Uterus (tissue), 3 donors: ENCODE measurements at regions not wholly inside any gene's neighbourhood (a gene's known extent, or its start where the extent isn't known, plus 50 kb on each side); places are given as distances from the start of the nearest gene placed in this dataset.

Experiments
- DNase-seq, 2 donors: peaks; one replicate each; pipeline ENCODE4 v3.0.0-alpha.2; 2019 to 2020
- H3K27ac ChIP-seq, 2 donors: fragments of 200-600 bp; sonication (generic); 1 replicate in 1 of 2; 2 replicates in 1 of 2; pipeline ENCODE4 v1.5.1; 2016 to 2018
- H3K27me3 ChIP-seq, 2 donors: fragments of 200-600 bp; sonication (generic); one replicate each; pipeline ENCODE4 v1.5.1; 2018 to 2019; ENCODE audit warnings: control low read depth in 1 of 2
- H3K36me3 ChIP-seq, 2 donors: fragments of 200-600 bp; sonication (generic); one replicate each; pipeline ENCODE4 v1.5.1; 2019; ENCODE audit warnings: control low read depth in 1 of 2
- H3K4me1 ChIP-seq, 2 donors: fragments of 200-600 bp; sonication (generic); one replicate each; pipeline ENCODE4 v1.5.1; 2018 to 2019; ENCODE audit warnings: control low read depth in 1 of 2
- H3K4me3 ChIP-seq, 2 donors: fragments of 200-600 bp; sonication (generic); 1 replicate in 1 of 2; 2 replicates in 1 of 2; pipeline ENCODE4 v1.5.1; 2018 to 2019; ENCODE audit warnings: mild to moderate bottlenecking in 1 of 2
- H3K9me3 ChIP-seq, 2 donors: fragments of 200-600 bp; sonication (generic); one replicate each; pipeline ENCODE4 v1.5.1; 2019; ENCODE audit warnings: control low read depth in 1 of 2
- POLR2A ChIP-seq, 2 donors: fragments of 450-650 bp; IDR thresholded peaks; one replicate each; pipeline ENCODE4 v1.6.1; 2016; ENCODE audit warnings: antibody characterized with exemption in 2 of 2, mild to moderate bottlenecking in 1 of 2, moderate library complexity in 1 of 2
- intact Hi-C: fragments of 100-400 bp; cut with DNase I; formaldehyde crosslinking; loops from one replicate; pipeline ENCODE4 v1.15.1; 2023; ENCODE audit warnings: low total_unique reads
- TF ChIP-seq, protein P1 (sequence below), 4 experiments: fragments of 200-600 bp in 2 of 4; fragments of 450-650 bp in 2 of 4; sonication (generic) in 2 of 4; IDR thresholded peaks; one replicate each; pipeline ENCODE4 v1.5.1; 2016 to 2019; ENCODE audit warnings: antibody characterized with exemption in 4 of 4, mild to moderate bottlenecking in 2 of 4, moderate library complexity in 1 of 4
- donor health status: DM: yes; HTN: yes; CAD: no.

DNA sequence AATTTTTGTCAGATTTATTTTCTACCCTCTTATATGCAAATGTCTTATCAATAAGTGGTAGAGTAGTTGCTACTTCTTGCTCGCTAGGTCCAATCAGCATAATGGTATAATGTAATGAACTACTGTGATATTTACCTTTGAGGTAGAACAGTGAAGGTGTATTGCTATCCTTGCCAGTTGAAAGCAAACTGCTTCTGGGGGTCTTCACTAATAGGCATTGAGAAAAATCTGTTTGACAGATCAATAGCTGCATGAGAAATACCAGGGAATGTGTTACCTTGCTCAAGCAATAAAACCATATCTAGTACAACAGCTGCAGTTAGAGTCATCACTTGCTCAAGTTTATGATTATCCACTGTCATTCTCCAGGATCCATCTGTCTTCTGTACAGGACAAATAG, 50.1 kb upstream of the EFEMP1 start:
- Histone ChIP-seq H3K4me1 (no peaks in the 10 kb centered on the region), H3K27me3 (no peaks in the 10 kb centered on the region), H3K27ac (no peak overlapping the region), H3K36me3 (no peaks in the 10 kb centered on the region), H3K9me3 (no peaks in the 10 kb centered on the region), H3K4me3 (no peak overlapping the region)
- intact Hi-C loops, result no loop called here
- DNase-seq, result no peak
- TF ChIP-seq, protein P1, sequence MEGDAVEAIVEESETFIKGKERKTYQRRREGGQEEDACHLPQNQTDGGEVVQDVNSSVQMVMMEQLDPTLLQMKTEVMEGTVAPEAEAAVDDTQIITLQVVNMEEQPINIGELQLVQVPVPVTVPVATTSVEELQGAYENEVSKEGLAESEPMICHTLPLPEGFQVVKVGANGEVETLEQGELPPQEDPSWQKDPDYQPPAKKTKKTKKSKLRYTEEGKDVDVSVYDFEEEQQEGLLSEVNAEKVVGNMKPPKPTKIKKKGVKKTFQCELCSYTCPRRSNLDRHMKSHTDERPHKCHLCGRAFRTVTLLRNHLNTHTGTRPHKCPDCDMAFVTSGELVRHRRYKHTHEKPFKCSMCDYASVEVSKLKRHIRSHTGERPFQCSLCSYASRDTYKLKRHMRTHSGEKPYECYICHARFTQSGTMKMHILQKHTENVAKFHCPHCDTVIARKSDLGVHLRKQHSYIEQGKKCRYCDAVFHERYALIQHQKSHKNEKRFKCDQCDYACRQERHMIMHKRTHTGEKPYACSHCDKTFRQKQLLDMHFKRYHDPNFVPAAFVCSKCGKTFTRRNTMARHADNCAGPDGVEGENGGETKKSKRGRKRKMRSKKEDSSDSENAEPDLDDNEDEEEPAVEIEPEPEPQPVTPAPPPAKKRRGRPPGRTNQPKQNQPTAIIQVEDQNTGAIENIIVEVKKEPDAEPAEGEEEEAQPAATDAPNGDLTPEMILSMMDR (IDR thresholded peaks at IDR 0.05), result no peak
- TF ChIP-seq POLR2A (IDR thresholded peaks at IDR 0.05), result no peak

DNA sequence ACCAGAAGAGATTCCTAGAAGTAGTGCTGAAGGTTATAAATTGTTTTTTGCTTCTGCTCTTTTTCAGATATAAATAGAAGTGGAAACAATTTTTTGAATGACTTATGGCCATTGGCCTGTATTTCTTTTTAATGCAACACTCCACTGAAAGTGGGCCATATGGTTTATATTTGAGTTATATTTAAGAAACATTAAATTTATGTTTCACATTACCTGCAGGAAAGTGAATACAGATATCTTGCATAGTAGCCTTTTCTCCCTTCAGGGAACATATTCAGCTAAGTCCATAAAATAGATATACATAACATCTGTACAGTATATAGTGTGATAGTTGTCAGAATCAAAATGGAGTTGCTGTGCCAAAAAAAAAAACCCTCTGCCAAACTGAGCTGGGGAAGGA, 53.1 kb upstream of the EFEMP1 start:
- no peak for DNase-seq
- no peaks in the 10 kb centered on the region for H3K36me3 ChIP-seq
- H3K27me3 ChIP-seq, result no peaks in the 10 kb centered on the region
- H3K4me1 ChIP-seq, result no peaks in the 10 kb centered on the region
- no peak overlapping the region for H3K27ac ChIP-seq
- no peak overlapping the region for H3K4me3 ChIP-seq
- intact Hi-C loops, result no loop called here
- no peaks in the 10 kb centered on the region for H3K9me3 ChIP-seq
- no peak for TF ChIP-seq POLR2A (IDR thresholded peaks at IDR 0.05)
- TF ChIP-seq, protein P1 (IDR thresholded peaks at IDR 0.05), result no peak

DNA sequence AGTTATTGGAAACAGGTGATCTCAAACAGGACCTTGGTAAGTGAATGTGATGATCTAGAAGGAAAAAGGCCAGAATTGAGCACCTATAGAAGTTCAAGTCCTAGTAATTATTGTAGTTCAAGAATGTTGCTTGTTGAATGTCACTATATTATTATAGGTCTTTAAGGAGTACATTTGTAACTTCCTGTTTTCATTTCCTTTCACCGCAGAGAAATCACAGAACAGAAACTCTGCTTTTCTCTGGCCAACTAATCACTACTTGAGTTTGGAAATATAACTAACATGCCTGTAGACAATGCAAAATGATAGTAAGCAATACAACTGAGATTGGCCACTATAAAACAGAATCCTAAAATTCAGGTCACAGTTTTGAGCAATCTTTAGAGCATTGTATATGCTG, 61.8 kb upstream of the EFEMP1 start:
- no peak overlapping the region for H3K27ac ChIP-seq
- no peaks in the 10 kb centered on the region for H3K9me3 ChIP-seq
- H3K27me3 ChIP-seq, result no peaks in the 10 kb centered on the region
- DNase-seq, result no peak
- H3K36me3 ChIP-seq, result no peaks in the 10 kb centered on the region
- H3K4me1 ChIP-seq, result no peaks in the 10 kb centered on the region
- intact Hi-C loops, result no loop called here
- TF ChIP-seq, protein P1 (IDR thresholded peaks at IDR 0.05), result no peak
- no peak for TF ChIP-seq POLR2A (IDR thresholded peaks at IDR 0.05)
- H3K4me3 ChIP-seq, result no peak overlapping the region

DNA sequence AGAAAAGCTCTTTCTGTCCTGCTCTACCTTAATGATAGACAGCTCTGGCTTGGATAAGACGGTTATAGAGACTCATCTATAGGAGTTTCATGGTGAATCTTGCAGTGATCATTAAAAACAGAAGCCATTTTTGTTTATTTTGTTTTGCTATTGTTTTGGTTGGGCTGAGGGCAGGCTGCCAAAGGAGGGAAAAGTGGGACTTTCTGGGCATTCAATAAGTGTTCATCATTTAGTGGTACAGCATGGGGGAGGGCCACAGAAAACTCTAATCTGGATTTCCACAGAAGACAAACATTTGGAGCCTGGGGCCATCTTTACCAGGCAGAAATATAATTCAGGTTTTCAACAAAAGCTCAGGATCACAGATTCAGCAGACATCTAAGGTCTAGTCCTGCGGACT, 62.4 kb upstream of the EFEMP1 start:
- no peak for DNase-seq
- Histone ChIP-seq H3K4me3 (no peak overlapping the region), H3K27ac (no peak overlapping the region), H3K36me3 (no peaks in the 10 kb centered on the region), H3K27me3 (no peaks in the 10 kb centered on the region), H3K4me1 (no peaks in the 10 kb centered on the region), H3K9me3 (no peaks in the 10 kb centered on the region)
- intact Hi-C loops, result no loop called here
- TF ChIP-seq POLR2A (IDR thresholded peaks at IDR 0.05), result no peak
- TF ChIP-seq, protein P1 (IDR thresholded peaks at IDR 0.05), result no peak

DNA sequence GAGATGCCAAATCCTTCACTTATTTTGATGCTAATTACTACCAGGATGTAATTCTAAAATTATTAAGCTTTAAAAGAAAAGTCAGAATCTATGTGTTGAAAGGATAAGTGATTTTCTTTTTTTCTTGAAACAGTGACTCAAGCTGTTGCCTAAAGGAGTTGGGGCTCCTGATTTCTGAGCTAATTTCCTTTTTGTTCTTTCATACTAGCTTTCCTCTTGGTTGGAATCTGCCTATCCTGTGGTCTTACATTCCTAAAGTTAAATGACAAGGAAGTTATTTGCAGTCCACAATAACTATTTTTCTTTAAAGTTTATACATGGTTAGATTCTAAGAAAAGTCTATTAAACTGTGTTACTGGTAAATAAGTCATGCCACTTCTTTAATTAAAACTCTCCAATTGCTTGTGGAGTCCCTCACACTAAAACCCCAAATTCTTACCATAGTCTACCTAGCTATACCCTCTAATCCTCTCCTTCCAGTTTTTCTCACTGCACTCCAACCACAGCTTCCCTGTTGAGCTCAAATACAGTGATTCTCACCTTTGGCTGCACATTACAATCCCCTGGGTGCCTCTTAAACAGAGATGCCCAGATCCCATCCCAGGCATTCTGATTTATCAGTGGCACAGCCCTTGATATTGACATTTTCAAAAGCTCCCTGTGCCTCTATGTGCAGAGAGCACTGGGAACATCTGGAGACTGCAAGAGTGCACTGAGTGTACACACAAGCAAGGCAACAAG, 63.3 kb upstream of the EFEMP1 start:
- intact Hi-C loops, result no loop called here
- Histone ChIP-seq H3K4me3 (no peak overlapping the region), H3K27ac (no peak overlapping the region), H3K36me3 (no peaks in the 10 kb centered on the region), H3K9me3 (no peaks in the 10 kb centered on the region), H3K4me1 (no peaks in the 10 kb centered on the region), H3K27me3 (no peaks in the 10 kb centered on the region)
- DNase-seq, result no peak
- TF ChIP-seq POLR2A (IDR thresholded peaks at IDR 0.05), result no peak
- TF ChIP-seq, protein P1 (IDR thresholded peaks at IDR 0.05), result no peak
